HG03520 (cell line): ENCODE measurements at regions not wholly inside any gene's neighbourhood (a gene's known extent, or its start where the extent isn't known, plus 50 kb on each side); places are given as distances from the start of the nearest gene placed in this dataset.

Experiments
- ATAC-seq: cut with Tn5 transposase; IDR thresholded peaks from one replicate; pipeline ENCODE4 v1.9.1; 2021; ENCODE audit warnings: mild to moderate bottlenecking, moderate library complexity; ENCODE audit not compliant: unreplicated experiment

DNA sequence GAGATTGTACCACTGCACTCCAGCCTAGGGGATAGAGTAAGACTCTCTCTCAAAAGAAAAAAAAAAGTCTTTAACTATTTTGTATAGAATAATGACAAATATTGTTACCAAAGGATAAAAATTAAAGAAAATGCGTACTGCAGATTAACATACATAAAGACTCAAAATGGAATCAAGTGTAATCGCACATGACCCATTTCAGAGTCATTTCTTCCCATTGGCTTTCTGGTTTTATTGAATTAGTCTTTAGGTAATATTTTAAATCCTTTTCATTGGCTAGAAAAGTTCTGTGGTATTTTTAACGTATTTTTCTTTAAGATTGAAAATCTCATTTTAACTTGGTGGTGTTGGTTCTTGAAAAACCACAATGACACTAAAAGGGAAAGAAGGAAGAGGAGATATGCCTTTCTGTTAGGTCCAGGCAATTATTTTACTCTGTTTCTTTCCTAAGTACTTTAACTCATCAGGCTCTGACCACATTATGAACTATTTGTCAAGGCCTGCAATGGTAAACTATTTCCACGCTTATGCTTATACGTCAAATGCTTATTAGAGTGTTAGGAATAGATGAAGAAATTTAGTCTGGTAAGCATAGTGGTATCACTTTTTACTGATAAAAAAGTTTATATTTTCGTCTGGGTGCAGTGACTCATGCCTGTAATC lies 52.3 kb downstream of the PLEKHG1 start:
- no peak for ATAC-seq

DNA sequence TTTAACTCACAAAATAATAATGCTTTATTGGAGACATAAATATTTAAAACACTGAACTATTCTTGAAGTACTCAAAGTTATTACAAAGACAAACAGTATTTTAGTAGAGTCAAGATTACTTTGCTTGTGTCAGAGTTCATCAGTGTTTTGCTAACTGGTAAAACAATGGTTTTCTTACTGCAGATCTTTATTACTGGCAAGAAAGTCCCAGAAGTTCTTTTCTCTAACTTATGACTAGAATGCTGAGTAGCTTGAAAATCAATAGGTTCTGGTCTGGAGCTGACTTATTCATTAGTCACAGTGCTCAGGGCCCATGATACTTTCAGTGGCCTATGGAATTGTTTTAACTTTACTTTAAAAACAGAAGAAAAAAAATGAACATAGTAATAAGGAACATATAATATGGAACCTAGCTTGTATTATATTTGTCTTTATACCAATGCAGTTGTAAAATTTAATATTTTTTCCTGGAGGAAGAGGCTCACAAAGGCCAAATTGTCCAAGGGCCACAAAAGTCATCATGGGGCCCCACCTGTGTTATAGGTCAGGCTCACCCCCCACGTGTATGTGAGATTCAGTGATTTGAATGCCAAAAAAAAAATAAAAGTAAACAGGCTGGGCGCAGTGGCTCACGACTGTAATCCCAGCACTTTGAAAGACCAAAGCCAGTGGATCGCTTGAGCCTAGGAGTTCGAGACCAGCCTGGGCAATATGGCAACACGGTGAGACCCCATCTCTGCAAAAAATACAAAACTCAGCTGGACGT lies 53.3 kb downstream of the PLEKHG1 start:
- no peak for ATAC-seq

DNA sequence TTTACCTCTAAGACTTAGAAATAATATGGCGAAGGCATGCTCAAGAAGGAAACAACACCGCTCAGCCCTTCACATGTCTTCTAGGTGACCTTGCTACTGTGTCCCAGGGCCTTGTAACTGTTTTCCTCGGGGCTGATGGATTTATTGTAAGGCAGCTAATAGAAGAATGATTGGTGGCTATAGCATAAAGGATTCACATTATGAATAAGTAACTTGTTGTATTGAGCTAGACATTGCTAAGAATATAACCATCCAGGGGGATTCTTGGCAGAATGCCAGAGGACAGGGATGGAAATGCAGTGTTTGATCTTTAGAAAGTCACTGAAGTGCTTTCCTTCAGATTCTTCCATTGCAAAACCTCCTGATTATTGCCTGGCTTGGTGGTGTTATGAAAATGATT lies 54.9 kb downstream of the PLEKHG1 start:
- no peak for ATAC-seq

DNA sequence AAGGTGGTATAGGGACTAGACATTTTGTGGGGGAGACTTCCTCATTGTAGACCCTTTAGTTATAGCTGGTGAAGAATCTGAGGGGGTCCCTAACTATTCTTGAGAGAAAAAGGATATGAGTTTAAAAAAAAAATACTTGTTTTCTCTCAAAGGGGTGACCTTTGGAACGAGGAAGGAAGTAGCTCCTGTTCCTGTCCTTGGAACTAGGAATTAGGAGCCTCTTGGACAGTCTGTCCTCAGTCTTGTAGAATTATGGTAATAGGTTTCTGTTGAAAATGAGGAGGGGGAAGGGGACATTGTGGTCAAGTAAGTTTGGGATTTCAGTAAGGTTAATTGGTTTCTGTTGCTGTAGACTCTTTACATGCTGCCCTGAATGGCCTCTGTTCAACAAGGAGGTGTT lies 56.5 kb downstream of the PLEKHG1 start:
- no peak for ATAC-seq

DNA sequence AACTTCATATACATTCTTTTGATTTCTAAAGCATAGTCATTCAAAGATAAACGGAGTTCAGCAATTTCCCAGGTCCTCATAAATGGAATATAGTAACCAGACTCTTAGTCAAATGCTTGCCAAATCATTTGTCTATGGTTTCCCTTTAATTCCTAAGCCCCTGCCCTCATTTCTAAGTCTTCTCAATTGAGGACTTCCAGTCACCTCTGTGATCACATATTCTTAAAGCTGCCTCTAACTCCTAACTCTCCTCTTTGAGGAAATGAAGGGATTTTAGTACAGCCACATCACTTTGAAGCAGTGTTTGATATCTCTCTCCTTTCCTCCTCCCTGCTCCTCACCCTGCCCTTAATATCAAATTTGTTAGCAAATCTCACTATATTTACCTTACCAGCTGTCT lies 58.7 kb downstream of the PLEKHG1 start:
- no peak for ATAC-seq

DNA sequence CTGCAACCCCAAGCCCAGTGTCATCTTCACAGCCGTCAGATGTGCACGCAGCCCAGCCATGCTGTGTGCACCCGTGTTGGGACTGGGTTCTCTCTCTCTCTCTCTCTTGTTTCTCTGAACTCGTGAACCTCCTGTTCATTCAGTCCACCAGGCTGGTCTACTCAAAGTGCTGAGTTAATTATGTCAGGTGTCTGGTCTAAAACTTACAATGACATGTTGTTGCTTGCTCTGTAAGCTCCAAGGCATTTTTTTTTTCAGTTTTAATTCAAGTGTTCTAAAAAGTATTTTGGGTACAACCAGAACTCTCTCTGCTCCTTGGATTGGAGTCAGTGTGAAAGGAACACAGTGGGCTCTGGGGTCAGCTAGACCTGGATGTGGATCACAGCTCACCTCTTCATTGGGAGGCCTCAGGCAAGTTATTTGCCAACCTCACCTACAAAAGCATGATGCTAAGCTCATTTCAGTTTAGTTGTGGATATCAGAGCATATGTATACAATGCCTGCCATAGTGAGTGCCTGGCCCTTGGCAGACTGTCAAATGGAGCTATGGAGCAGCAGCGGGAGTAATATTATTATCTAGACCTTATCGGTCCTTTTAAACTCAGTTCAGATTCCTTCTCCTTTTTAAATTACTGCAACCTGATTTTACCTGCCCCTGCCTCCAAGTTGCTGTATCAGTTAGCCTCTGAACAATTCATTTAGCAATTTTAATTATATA lies 59.5 kb downstream of the PLEKHG1 start:
- no peak for ATAC-seq

DNA sequence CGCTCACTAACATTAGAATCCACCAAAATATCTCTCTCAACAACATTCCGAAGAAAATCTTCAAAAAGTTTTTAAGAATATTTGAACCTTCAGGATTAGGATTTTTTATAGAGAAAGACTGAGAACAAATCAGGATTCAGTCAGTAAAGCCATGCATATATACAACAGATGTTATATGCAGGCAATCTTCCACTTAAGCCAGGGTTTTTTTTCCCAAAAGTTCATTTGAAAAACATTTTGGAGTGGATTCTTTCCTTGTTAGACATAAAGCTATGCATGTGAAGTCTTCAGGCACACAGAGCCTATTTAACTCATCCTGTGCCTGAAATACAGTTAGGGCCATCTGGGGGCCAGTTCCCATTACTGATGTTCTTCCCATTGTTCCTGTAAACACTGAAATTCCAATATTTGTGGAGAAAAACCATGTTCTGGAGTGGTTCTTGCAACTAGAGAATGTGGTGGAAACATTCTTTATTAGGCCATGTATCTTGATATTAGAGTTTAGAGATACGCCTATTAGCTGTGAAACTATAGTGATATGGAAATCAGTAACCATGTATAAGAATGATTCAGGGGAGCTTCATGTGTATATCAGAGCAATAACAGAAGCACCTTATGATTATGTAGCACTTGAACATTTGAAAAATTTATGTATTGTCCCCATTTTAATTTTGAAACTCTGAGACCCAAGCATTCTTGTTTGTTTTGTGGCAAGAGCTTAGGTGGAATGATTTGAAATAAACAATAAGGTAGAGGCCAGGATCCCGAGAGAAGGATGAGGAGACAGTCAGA lies 61.7 kb downstream of the PLEKHG1 start:
- ATAC-seq, result no peak

DNA sequence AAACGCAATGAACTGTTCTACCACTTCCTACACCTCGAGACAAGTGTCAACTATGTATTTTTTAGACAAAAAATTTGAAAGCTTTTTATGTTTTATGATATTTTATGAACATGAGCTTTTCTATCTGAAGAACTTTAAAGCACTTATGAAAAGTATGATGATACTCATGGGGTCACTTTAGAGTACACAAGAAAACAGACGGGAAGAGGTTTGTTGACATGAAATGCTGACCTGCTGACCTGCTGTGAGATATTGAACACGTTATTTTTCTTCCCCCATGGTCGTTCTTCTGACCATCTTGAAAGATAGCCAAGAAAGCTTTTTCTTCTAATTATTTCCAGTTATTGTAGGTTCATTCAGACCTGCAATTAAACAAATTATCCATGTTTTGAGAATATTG lies 63.1 kb downstream of the PLEKHG1 start:
- no peak for ATAC-seq

DNA sequence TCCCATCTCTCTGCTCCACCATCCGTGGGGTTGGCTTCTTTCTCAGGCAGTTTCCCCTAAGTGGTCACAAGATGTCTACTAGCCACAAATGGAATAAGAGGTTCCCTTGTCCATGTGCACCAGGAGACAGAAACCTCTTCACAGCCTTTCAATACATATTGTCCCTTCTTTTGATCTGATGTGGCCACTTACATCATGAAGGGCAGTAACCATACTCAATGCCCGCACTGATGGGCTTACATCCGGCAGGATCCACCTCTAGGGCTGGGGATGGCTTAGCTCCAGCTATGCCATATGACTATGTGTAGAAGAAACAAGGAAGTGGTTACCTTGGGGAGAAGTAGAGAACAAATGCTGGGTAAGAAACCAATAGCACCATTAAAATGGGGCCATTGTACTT lies 64.4 kb downstream of the PLEKHG1 start:
- ATAC-seq, result no peak

DNA sequence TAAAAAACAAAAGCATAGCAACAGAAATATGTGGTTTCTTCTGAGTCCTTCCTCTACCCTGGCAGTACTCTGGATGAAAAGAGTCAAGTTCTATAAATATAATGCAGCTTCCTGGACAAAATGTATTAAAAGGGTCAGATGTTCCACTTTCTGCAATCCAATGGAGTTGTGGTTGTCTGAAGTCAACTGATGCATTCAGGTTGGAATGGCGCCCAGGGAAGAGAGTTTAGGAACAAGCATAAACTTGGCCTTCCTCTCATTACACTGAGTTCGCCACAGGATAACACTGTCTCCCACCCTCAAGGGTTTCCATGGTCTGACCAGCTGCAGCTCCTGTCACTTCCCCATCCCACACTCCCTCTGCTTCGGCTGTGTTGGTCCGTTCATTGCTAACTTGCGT lies 66.4 kb downstream of the PLEKHG1 start:
- ATAC-seq, result no peak

DNA sequence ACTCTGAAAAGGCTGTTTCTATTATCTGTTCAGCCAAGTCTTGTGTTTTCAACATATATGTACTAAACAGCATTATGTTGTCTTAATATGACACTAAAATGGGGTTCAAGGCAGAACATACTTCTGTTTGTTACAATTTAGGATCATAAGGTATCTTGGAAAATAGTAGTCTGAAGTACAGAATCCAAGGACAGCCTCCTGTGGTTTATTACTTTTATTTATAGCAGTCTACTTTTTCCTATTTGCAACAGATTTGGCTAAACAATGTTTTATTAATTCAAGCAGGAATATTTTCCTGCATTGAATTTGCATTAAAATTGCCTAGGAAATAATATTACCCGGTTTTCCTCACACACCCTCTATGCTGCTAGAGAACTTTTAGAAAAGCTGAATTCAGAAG lies 67.7 kb downstream of the PLEKHG1 start:
- ATAC-seq, result no peak

DNA sequence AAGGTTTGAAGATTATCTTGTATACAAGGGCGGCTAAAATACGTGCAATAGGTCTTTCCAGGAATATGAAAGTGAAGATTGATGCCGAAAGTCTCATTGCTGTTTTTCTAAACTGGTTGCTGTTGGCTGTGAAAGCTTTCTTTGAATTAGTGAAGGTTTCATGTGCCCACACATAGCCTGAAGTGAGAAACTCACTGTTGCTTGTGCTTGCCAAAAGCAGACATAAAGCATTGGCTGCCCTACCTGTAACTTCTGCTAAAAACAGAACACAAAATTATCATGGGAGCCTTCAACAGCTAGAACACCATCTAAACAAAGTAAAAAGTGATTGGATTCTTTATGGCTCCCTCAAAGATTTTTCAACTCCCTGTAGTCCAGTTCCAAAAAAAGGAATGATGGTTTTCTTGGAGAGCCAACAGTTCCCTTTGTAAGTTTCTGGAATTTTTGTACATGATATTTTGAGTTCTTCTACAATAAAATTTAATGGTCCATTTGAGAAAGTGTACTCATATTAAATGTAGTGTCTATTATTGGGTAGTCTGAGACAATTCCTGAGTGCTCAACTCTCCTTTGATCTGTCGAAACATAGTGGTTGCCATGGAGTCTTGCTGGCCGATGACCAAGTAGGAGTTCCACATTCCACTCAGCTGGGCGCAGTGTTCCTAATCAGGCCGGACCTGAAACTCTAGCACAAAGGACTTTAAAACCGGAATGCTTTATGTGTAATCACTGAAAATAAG lies 68.5 kb downstream of the PLEKHG1 start:
- ATAC-seq, result no peak

DNA sequence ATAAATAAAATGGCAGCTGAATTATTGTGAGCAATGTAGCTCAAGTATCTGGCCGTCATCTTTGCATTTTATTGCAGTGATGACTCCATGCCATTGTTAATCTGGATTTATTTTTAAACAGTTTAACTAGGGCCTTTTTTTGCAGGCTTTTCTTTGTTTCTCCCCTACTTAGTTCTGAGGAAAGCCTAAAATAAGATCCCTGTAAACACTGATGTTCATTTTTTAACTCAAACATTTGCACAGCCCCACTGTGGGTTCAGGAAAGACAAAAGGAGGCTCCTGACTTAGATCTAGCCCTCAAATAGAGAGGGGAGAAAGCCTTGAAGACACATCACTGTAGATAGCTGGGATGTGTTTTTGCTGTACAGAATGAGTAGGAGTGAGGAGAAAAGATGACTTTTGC lies 69.2 kb downstream of the PLEKHG1 start:
- ATAC-seq, result no peak

DNA sequence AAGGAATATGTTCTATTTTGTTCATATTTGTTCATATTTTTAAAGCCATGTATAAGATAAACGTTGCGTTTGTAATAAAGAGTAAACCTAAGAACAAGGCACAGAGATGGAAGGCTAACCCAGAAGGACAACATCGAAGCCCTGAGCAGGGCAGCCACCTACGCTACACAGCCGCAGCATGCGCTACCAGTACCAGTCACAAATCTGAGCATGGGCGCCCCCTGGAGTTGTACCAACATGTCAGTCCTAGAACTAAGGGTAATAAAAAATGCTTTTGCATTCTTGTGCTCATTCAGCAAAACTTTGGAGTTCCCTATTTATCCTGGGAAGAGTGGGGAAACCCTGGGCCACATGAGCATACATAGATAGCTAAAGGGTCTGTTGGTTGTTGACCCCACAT lies 70.6 kb downstream of the PLEKHG1 start:
- no peak for ATAC-seq

DNA sequence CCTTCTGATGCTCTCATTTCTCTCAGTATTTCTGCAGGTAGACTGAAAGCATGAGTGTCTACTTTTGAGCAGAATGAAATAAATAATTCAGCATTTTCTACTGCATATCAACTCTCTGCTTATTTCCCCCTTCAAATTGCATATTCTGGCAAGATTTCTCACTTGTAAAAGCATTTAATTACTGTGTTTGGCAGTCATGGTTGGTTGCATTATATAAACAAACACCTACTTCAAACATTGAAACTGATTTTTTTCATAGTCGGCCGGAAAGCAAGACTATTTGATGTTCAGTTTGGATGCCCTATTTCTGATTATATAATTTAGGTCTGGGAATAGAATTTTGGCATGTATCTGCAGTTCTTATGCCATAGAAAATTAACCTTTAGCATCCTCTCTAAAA lies 73.1 kb downstream of the PLEKHG1 start:
- no peak for ATAC-seq

DNA sequence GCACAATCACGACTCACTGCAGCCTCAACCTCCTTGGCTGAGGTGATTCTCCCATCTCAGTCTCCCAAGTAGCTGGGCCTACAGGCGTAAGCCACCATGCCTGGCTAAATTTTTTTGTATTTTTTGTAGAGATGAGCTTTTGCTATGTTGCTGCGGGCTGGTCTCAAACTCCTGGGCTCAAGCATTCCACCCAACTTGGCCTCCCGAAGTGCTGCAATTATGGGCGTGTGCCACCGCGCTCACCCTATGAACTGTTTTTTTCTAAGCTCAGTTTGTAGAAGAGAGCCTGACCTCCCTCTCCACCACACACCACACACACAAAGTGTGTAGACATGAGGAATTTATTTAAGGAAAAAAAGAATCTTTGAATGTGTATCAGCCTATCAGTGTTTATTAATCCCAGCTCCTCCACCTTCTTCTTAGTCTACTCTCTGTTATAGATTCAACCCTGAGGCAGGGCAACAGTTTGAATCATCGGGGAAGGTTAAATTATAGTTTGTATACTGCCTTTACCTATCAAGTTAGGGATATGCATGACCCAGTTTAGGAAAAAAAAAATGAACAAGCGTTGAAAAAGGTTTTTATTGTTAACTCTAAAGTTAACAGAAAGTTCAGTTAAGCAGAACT lies 74.1 kb downstream of the PLEKHG1 start:
- no peak for ATAC-seq

DNA sequence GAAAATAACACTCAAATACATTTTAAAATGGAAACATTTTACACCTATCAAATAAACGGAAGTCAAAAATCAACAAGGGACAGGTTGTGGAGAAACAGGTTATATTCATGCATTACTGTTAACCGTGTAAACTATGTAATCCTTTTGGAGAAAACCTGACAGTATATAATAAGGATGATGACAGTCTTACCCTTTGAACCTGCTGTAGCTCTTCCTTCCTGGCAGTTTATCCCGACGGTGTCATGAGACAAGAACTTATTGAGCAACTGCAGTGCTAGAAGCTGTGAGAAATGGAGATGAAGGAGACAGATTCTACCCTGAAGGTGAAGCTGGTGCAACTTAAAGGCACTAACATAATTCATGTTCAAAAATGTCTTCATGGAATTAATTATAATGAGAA lies 76.7 kb downstream of the PLEKHG1 start:
- no peak for ATAC-seq

DNA sequence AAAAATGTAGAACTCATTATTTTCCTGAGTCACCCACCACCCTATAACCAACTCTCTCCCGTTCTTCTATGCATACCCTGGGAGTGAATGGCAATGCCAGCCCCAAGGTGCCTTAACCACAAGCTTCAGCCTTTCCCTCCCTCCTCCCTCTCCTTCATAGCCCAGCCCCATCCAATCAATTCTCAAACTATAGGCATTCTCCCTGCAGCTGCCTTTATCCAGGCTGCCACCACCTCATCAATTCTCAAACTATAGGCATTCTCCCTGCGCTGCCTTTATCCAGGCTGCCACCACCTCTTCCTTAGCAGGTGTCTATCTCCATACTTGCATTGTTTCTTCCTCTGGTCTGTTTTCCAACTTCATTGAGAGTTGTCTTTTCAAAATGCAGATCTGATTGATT lies 77.1 kb downstream of the PLEKHG1 start:
- ATAC-seq, result no peak

DNA sequence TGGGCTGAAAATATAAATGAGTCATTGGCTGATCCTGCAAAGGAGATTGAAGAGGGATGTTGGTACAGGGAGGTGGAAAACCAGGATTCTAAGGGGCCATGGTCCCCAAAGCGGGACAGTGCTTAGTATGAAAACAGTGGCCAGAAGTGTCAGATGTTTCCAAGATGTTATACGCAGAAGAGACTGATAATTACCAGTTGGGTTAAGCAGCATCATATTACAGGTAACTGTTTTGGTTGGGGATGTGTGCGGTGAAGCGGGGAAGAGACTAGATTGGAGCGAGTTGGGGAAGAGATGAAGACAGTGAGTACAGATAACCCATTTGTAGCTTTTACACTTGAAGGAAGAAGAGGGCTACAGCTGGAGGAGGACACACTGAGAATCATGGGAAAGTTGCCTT lies 80.8 kb downstream of the PLEKHG1 start:
- ATAC-seq, result no peak
